H1 (cell line): ENCODE measurements at regions not wholly inside any gene's neighbourhood (a gene's known extent, or its start where the extent isn't known, plus 50 kb on each side); places are given as distances from the start of the nearest gene placed in this dataset.

Source experiments
- BACH1 ChIP-seq: IDR thresholded peaks from 2 replicates; pipeline ENCODE4 v1.6.1; 2012; ENCODE audit warnings: low read length, improper control_type of control experiment
- BRCA1 ChIP-seq: IDR thresholded peaks from 2 replicates; pipeline ENCODE4 v1.6.1; 2012; ENCODE audit warnings: low read depth, low read length, improper control_type of control experiment
- CHD1 ChIP-seq: IDR thresholded peaks from 2 replicates; pipeline ENCODE4 v1.6.1; 2012; ENCODE audit warnings: low read depth, low read length, improper control_type of control experiment
- EGR1 ChIP-seq: IDR thresholded peaks from 2 replicates; pipeline ENCODE4 v1.6.1; 2011; ENCODE audit warnings: low read depth, low read length, borderline replicate concordance
- GTF2F1 ChIP-seq: IDR thresholded peaks from 2 replicates; pipeline ENCODE4 v1.6.1; 2012; ENCODE audit warnings: low read depth, low read length, improper control_type of control experiment, borderline replicate concordance
- KDM4A ChIP-seq: IDR thresholded peaks from one replicate; pipeline ENCODE4 v1.7.1; 2012; ENCODE audit warnings: low read depth, mild to moderate bottlenecking, moderate library complexity, low read length, inconsistent platforms; ENCODE audit not compliant: severe bottlenecking
- PHF8 ChIP-seq: fragments of 200-600 bp; sonication (generic); conservative IDR thresholded peaks from 2 replicates; pipeline ENCODE4 v1.7.1; 2012; ENCODE audit warnings: low read depth, mild to moderate bottlenecking, inconsistent platforms, low read length, moderate library complexity
- RAD21 ChIP-seq, 2 experiments: IDR thresholded peaks in 1 of 2; conservative IDR thresholded peaks in 1 of 2; 2 replicates each; pipeline ENCODE4 v1.6.1; 2011; ENCODE audit warnings: low read depth in 2 of 2, low read length in 2 of 2, improper control_type of control experiment in 1 of 2, inconsistent platforms in 1 of 2, mild to moderate bottlenecking in 1 of 2, moderate library complexity in 1 of 2
- SAP30 ChIP-seq: fragments of 300-600 bp; sonication (generic); IDR thresholded peaks from 2 replicates; pipeline ENCODE4 v1.7.1; 2012; ENCODE audit warnings: low read length, moderate library complexity, mild to moderate bottlenecking, inconsistent platforms; ENCODE audit not compliant: insufficient read depth, insufficient replicate concordance
- SP4 ChIP-seq: IDR thresholded peaks from 2 replicates; pipeline ENCODE4 v1.6.1; 2012; ENCODE audit warnings: low read length, inconsistent platforms
- TAF7 ChIP-seq: optimal IDR thresholded peaks from 2 replicates; pipeline ENCODE3; 2011; ENCODE audit warnings: low read depth, mild to moderate bottlenecking, inconsistent platforms, low read length, moderate library complexity, borderline replicate concordance
- USF2 ChIP-seq: IDR thresholded peaks from 2 replicates; pipeline ENCODE4 v1.6.1; 2011; ENCODE audit warnings: low read length, improper control_type of control experiment

GRCh38 chr3:168824107-168824506 is 728.4 kb upstream of the GOLIM4 start (continued):
- TF ChIP-seq PHF8, result no peak
- no peak for TF ChIP-seq BACH1
- no peak for TF ChIP-seq KDM4A
- no peak for TF ChIP-seq EGR1
- TF ChIP-seq SP4, result no peak
- no peak for TF ChIP-seq SAP30
- TF ChIP-seq RAD21 (IDR thresholded peaks at IDR 0.05 in 1 of 2, conservative IDR thresholded peaks at IDR 0.05 in 1 of 2; ENCODE audit: low read depth in 2 of 2, low read length in 2 of 2), result no peak
- no peak for TF ChIP-seq TAF7
- TF ChIP-seq USF2, result no peak
- no peak for TF ChIP-seq GTF2F1
- TF ChIP-seq BRCA1, result no peak
- TF ChIP-seq CHD1, result no peak
